Osteocyte (in vitro differentiated cells): ENCODE measurements at regions not wholly inside any gene's neighbourhood (a gene's known extent, or its start where the extent isn't known, plus 50 kb on each side); places are given as distances from the start of the nearest gene placed in this dataset.
A peak's percentile ranks its signal among the peaks of the same experiment; 100 is the strongest.

ENCODE experiments used
- DNase-seq: peaks from one replicate; pipeline ENCODE4 v3.0.0; 2021; ENCODE audit warnings: mixed read lengths; ENCODE audit not compliant: unreplicated experiment; ENCODE audit errors: extremely low spot score
- H3K27ac Mint-ChIP-seq: one replicate; pipeline ENCODE4 v1.8.0; 2021; ENCODE audit warnings: mild to moderate bottlenecking, mixed read lengths; ENCODE audit not compliant: unreplicated experiment
- H3K27me3 Mint-ChIP-seq: one replicate; pipeline ENCODE4 v1.8.0; 2021; ENCODE audit warnings: mixed read lengths; ENCODE audit not compliant: unreplicated experiment
- H3K36me3 Mint-ChIP-seq: one replicate; pipeline ENCODE4 v1.8.0; 2021; ENCODE audit warnings: mixed read lengths; ENCODE audit not compliant: unreplicated experiment
- H3K4me1 Mint-ChIP-seq: one replicate; pipeline ENCODE4 v1.8.0; 2021; ENCODE audit warnings: mixed read lengths; ENCODE audit not compliant: unreplicated experiment
- H3K4me3 Mint-ChIP-seq: one replicate; pipeline ENCODE4 v1.8.0; 2021; ENCODE audit warnings: mild to moderate bottlenecking, moderate library complexity, mixed read lengths; ENCODE audit not compliant: unreplicated experiment
- H3K9me3 Mint-ChIP-seq: one replicate; pipeline ENCODE4 v1.8.0; 2021; ENCODE audit warnings: mixed read lengths; ENCODE audit not compliant: unreplicated experiment
- CTCF ChIP-seq: fragments of 200-600 bp; sonication (generic); IDR thresholded peaks from 2 replicates; pipeline ENCODE4 v1.5.0; 2021; ENCODE audit warnings: antibody characterized with exemption, mild to moderate bottlenecking, moderate library complexity

GRCh38 chr18:73151086-73151485, 283.3 kb upstream of the NETO1 start:
- H3K27ac Mint-ChIP-seq = peak overlapping the region; percentile 36
- peaks cover 31% of the 10 kb centered on the region for H3K4me1 Mint-ChIP-seq
- H3K36me3 Mint-ChIP-seq = no peaks in the 10 kb centered on the region
- H3K9me3 Mint-ChIP-seq = peaks cover 8% of the 10 kb centered on the region
- H3K4me3 Mint-ChIP-seq = no peak overlapping the region
- H3K27me3 Mint-ChIP-seq = no peaks in the 10 kb centered on the region
- TF ChIP-seq CTCF = no peak
- DNase-seq = no peak

- Mint-ChIP-seq H3K36me3 (no peaks in the 10 kb centered on the region), H3K27me3 (no peaks in the 10 kb centered on the region), H3K4me3 (no peak overlapping the region), H3K4me1 (peaks cover 31% of the 10 kb centered on the region), H3K27ac (no peak overlapping the region), H3K9me3 (peaks cover 8% of the 10 kb centered on the region)
- TF ChIP-seq CTCF = peak; percentile 10
- DNase-seq = no peak
Measured at GRCh38 chr18:73150199-73150598, 282.4 kb upstream of the NETO1 start.

GRCh38 chr18:73147590-73147989, 279.8 kb upstream of the NETO1 start:
- no peak overlapping the region for H3K4me3 Mint-ChIP-seq
- H3K27ac Mint-ChIP-seq = no peak overlapping the region
- H3K4me1 Mint-ChIP-seq = peaks cover 16% of the 10 kb centered on the region
- no peaks in the 10 kb centered on the region for H3K27me3 Mint-ChIP-seq
- peaks cover 25% of the 10 kb centered on the region for H3K9me3 Mint-ChIP-seq
- no peaks in the 10 kb centered on the region for H3K36me3 Mint-ChIP-seq
- no peak for TF ChIP-seq CTCF
- no peak for DNase-seq

GRCh38 chr18:73144030-73144429, 276.2 kb upstream of the NETO1 start:
- Mint-ChIP-seq H3K4me3 (no peak overlapping the region), H3K27ac (no peak overlapping the region), H3K27me3 (peaks cover 4% of the 10 kb centered on the region), H3K4me1 (no peaks in the 10 kb centered on the region), H3K9me3 (peaks cover 24% of the 10 kb centered on the region), H3K36me3 (no peaks in the 10 kb centered on the region)
- no peak for DNase-seq
- TF ChIP-seq CTCF = no peak

GRCh38 chr18:73136134-73136533, 268.3 kb upstream of the NETO1 start:
- TF ChIP-seq CTCF = peak; percentile 50
- H3K4me1 Mint-ChIP-seq = no peaks in the 10 kb centered on the region
- no peak for DNase-seq
- peaks cover 7% of the 10 kb centered on the region for H3K27me3 Mint-ChIP-seq
- H3K36me3 Mint-ChIP-seq = no peaks in the 10 kb centered on the region
- H3K27ac Mint-ChIP-seq = no peak overlapping the region
- H3K4me3 Mint-ChIP-seq = no peak overlapping the region
- no peaks in the 10 kb centered on the region for H3K9me3 Mint-ChIP-seq
